DND-41 (cell line): ENCODE measurements at regions not wholly inside any gene's neighbourhood (a gene's known extent, or its start where the extent isn't known, plus 50 kb on each side); places are given as distances from the start of the nearest gene placed in this dataset.

Experiments
- ATAC-seq: fragments of 200-7000 bp; cut with Tn5 transposase; 3 replicates; pipeline ENCODE4 v1.9.1; 2021; ENCODE audit warnings: low read depth; ENCODE audit not compliant: insufficient read depth
- DNase-seq: peaks from one replicate; pipeline ENCODE4 v3.0.0-alpha.2; 2020
- H2AFZ ChIP-seq: 2 replicates; pipeline ENCODE4 v1.6.0; 2012; ENCODE audit warnings: low read depth, low read length
- H3K27ac ChIP-seq: 2 replicates; pipeline ENCODE4 v1.5.1; 2012; ENCODE audit warnings: low read length, inconsistent platforms
- H3K27me3 ChIP-seq: fragments of 200-600 bp; sonication (generic); 2 replicates; pipeline ENCODE4 v1.6.0; 2012; ENCODE audit warnings: low read length, mild to moderate bottlenecking, inconsistent platforms; ENCODE audit not compliant: insufficient read depth, poor library complexity
- H3K36me3 ChIP-seq: 2 replicates; pipeline ENCODE4 v1.5.1; 2012; ENCODE audit warnings: low read length, inconsistent platforms; ENCODE audit not compliant: insufficient read depth
- H3K4me1 ChIP-seq: 2 replicates; pipeline ENCODE4 v1.5.1; 2012; ENCODE audit warnings: mild to moderate bottlenecking, low read length; ENCODE audit not compliant: insufficient read depth
- H3K4me2 ChIP-seq: 2 replicates; pipeline ENCODE4 v1.6.0; 2012; ENCODE audit warnings: mild to moderate bottlenecking, moderate library complexity, low read length, inconsistent platforms; ENCODE audit not compliant: insufficient read depth
- H3K4me3 ChIP-seq, 2 experiments: fragments of 200-600 bp in 1 of 2; shearing (Covaris generic) in 1 of 2; 2 replicates each; pipeline ENCODE4 v1.5.1; 2012 to 2016; ENCODE audit warnings: inconsistent platforms in 2 of 2, low read length in 2 of 2, mild to moderate bottlenecking in 2 of 2, low read depth in 1 of 2, moderate library complexity in 1 of 2
- H3K79me2 ChIP-seq: 2 replicates; pipeline ENCODE4 v1.6.0; 2012; ENCODE audit warnings: low read length, inconsistent platforms; ENCODE audit not compliant: insufficient read depth
- H3K9ac ChIP-seq: 2 replicates; pipeline ENCODE4 v1.6.0; 2012; ENCODE audit warnings: low read depth, mild to moderate bottlenecking, inconsistent platforms, low read length, moderate library complexity
- H3K9me3 ChIP-seq: 2 replicates; pipeline ENCODE4 v1.5.1; 2012; ENCODE audit warnings: low read length, moderate library complexity, mild to moderate bottlenecking, inconsistent platforms; ENCODE audit not compliant: insufficient read depth, severe bottlenecking
- H4K20me1 ChIP-seq: 2 replicates; pipeline ENCODE4 v1.6.0; 2012; ENCODE audit warnings: low read length; ENCODE audit not compliant: insufficient read depth
- EZH2 ChIP-seq: IDR thresholded peaks from 3 replicates; pipeline ENCODE4 v1.6.1; 2012; ENCODE audit warnings: borderline replicate concordance, low read depth, mild to moderate bottlenecking, moderate library complexity, low read length, inconsistent platforms; ENCODE audit not compliant: severe bottlenecking
- TF ChIP-seq, protein P1 (sequence below): IDR thresholded peaks from 2 replicates; pipeline ENCODE4 v1.5.1; 2012; ENCODE audit warnings: borderline replicate concordance, low read length, moderate library complexity, mild to moderate bottlenecking; ENCODE audit not compliant: poor library complexity, severe bottlenecking; ENCODE audit errors: extremely low read depth

DNA sequence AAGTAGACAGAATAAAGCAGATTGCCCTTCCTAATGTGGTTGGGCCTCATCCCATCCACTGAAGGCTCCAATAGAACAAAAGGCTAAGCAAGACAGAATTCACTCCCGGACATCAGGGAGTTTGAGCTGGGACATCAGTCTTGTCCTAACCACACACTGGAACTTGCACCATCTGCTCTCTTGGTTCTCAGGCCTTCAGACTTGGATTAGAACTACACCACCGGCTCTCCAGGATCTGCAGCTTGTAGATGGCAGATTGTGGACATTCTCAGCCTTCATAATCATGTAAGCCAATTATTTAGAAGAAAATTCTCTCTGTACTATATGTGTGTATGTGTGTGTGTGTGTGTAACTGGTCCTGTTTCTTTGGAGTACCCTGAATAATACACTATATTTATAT is 394.7 kb upstream of the LMCD1 start:
- Histone ChIP-seq H4K20me1 (no peaks in the 10 kb centered on the region), H3K4me1 (peaks cover 4% of the 10 kb centered on the region; the same call in 1 of the 2 replicates), H3K79me2 (no peaks in the 10 kb centered on the region), H3K36me3 (no peaks in the 10 kb centered on the region), H3K9ac (no peak overlapping the region), H3K4me3 (no peak overlapping the region), H3K4me2 (no peak overlapping the region), H3K27me3 (no peaks in the 10 kb centered on the region), H3K9me3 (no peaks in the 10 kb centered on the region), H2AFZ (no peak overlapping the region), H3K27ac (no peak overlapping the region)
- TF ChIP-seq, protein P1, sequence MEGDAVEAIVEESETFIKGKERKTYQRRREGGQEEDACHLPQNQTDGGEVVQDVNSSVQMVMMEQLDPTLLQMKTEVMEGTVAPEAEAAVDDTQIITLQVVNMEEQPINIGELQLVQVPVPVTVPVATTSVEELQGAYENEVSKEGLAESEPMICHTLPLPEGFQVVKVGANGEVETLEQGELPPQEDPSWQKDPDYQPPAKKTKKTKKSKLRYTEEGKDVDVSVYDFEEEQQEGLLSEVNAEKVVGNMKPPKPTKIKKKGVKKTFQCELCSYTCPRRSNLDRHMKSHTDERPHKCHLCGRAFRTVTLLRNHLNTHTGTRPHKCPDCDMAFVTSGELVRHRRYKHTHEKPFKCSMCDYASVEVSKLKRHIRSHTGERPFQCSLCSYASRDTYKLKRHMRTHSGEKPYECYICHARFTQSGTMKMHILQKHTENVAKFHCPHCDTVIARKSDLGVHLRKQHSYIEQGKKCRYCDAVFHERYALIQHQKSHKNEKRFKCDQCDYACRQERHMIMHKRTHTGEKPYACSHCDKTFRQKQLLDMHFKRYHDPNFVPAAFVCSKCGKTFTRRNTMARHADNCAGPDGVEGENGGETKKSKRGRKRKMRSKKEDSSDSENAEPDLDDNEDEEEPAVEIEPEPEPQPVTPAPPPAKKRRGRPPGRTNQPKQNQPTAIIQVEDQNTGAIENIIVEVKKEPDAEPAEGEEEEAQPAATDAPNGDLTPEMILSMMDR, result no peak
- TF ChIP-seq EZH2, result no peak
- no peak for ATAC-seq
- DNase-seq, result no peak

DNA sequence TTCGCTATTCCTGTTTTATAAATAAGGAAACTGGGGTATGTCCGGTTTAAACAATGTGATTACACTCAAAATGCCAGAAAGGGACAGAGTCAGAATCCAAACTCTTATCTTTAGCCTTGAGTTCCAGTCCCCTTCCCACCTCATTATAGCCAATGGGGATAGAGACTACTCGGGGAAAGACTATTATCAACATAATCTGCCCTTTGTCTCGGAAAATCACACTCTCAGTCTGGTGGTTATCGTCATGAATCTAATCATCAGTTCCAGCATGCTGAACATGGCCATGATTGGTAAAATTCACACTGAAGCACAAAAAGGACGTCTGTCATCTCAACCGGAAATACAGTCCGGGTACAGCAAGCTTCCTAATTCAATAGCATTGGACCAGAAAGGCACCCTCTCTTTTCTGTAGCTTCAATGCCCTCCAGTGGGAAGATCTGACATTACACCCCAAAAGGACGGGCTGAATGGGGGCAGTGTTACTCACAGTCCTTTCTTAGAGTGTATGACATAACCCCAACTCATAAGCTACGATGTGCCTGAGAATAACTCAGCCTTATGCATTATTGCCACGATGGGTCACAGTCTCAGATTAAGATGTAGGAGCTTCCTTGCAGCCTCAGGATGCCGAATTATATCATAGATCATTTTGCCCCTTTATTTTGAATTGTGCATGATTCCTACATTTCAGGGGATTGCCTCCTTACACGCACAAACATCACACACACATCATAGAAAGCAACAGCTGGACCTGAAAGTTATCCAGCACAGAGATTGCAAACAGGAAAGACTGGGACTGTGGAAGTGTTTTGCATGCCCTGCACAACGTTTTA is 390.4 kb upstream of the LMCD1 start:
- H3K9me3 ChIP-seq, result no peaks in the 10 kb centered on the region
- ATAC-seq, result peak; percentile 94
- no peaks in the 10 kb centered on the region for H4K20me1 ChIP-seq
- no peak overlapping the region for H3K27ac ChIP-seq
- TF ChIP-seq, protein P1, result peak; percentile 86
- no peak for TF ChIP-seq EZH2
- peaks cover 4% of the 10 kb centered on the region; the same call in 1 of the 2 replicates for H3K4me1 ChIP-seq
- H2AFZ ChIP-seq, result peak overlapping the region; percentile 66
- no peak overlapping the region for H3K4me3 ChIP-seq
- no peaks in the 10 kb centered on the region for H3K36me3 ChIP-seq
- no peak overlapping the region for H3K9ac ChIP-seq
- peak; percentile 63 for DNase-seq
- H3K27me3 ChIP-seq, result no peaks in the 10 kb centered on the region
- H3K4me2 ChIP-seq, result peak overlapping the region; percentile 27; the same call in 1 of the 2 replicates
- H3K79me2 ChIP-seq, result no peaks in the 10 kb centered on the region

DNA sequence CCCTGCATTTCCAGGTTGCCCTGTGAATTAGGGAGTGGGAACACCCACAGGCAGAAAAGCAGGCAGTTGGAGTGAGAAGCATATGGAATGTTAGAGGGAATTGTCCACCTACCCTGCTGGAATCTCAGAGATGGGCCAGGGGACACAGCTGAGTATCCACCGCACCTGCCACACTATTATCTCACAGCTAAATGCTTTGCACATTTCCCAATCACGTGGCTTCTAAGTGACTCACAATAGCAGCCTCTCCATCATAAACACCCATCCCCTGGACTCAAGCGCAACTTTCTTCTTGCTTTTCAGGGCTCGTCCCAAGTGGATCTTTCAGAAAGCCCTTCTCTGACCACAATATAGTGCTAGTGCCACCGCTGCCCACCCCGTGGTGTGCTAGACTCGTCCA is 389.0 kb upstream of the LMCD1 start:
- no peak overlapping the region for H2AFZ ChIP-seq
- ATAC-seq (no peak), DNase-seq (no peak)
- H3K4me1 ChIP-seq, result peaks cover 4% of the 10 kb centered on the region; the same call in 1 of the 2 replicates
- H3K27me3 ChIP-seq, result no peaks in the 10 kb centered on the region
- TF ChIP-seq, protein P1, result no peak
- no peak for TF ChIP-seq EZH2
- H3K9ac ChIP-seq, result no peak overlapping the region
- H3K4me3 ChIP-seq, result no peak overlapping the region
- H3K9me3 ChIP-seq, result no peaks in the 10 kb centered on the region
- no peak overlapping the region for H3K27ac ChIP-seq
- no peaks in the 10 kb centered on the region for H4K20me1 ChIP-seq
- no peaks in the 10 kb centered on the region for H3K79me2 ChIP-seq
- H3K36me3 ChIP-seq, result no peaks in the 10 kb centered on the region
- H3K4me2 ChIP-seq, result no peak overlapping the region
